ENCODE measurements at regions not wholly inside any gene's neighbourhood (a gene's known extent, or its start where the extent isn't known, plus 50 kb on each side); places are given as distances from the start of the nearest gene placed in this dataset.

DNA sequence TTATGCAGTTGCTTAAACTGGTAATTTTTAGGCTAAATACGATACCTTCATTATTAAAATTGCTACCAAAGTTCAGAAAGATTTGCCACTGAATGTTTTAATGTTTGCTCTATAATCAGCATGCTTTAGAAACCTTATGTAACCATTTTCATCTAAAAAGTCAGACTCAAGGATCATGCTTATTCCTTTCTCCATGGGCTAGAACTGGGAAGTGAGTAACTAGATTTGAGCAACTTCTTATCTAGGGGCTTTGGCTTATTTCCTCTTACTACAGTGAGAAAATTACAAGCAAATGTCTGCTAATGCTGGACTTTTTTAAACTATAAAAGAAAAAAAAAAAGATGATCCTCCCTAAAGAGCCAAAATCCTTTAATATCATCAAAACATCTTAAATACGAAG is 215.9 kb downstream of the CRPPA start:
- DNase-seq (ENCODE audit: low spot score) = no peak
- Mint-ChIP-seq H3K4me1 (ENCODE audit: low read depth) (peaks cover 5% of the 10 kb centered on the region), H3K27me3 (ENCODE audit: low read depth) (no peaks in the 10 kb centered on the region), H3K36me3 (ENCODE audit: low read depth) (no peaks in the 10 kb centered on the region), H3K27ac (ENCODE audit: unreplicated experiment) (no peak overlapping the region), H3K4me3 (ENCODE audit: unreplicated experiment) (no peak overlapping the region), H3K9me3 (ENCODE audit: low read depth) (no peaks in the 10 kb centered on the region)
- TF ChIP-seq, protein P1, sequence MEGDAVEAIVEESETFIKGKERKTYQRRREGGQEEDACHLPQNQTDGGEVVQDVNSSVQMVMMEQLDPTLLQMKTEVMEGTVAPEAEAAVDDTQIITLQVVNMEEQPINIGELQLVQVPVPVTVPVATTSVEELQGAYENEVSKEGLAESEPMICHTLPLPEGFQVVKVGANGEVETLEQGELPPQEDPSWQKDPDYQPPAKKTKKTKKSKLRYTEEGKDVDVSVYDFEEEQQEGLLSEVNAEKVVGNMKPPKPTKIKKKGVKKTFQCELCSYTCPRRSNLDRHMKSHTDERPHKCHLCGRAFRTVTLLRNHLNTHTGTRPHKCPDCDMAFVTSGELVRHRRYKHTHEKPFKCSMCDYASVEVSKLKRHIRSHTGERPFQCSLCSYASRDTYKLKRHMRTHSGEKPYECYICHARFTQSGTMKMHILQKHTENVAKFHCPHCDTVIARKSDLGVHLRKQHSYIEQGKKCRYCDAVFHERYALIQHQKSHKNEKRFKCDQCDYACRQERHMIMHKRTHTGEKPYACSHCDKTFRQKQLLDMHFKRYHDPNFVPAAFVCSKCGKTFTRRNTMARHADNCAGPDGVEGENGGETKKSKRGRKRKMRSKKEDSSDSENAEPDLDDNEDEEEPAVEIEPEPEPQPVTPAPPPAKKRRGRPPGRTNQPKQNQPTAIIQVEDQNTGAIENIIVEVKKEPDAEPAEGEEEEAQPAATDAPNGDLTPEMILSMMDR (IDR thresholded peaks at IDR 0.05) = no peak

DNA sequence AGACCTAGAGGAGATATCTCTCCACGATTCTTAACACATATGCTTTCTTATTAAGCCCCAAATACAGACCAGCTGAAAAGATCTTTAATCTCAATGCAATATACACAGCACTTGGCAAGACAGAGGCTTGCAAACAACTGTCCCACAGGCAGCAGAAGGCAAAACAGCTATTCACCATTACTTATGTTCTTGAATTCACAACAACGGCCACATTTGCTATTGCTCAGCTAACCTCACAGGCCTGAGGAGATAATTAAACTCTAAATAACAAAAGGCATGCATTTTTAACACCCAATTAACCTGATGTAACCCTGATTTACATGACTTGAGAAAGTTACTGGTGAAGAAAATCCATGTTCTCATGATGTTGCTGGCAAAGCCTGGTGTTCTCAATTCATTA is 216.4 kb downstream of the CRPPA start:
- Mint-ChIP-seq H3K27me3 (ENCODE audit: low read depth) (no peaks in the 10 kb centered on the region), H3K36me3 (ENCODE audit: low read depth) (no peaks in the 10 kb centered on the region), H3K4me1 (ENCODE audit: low read depth) (peaks cover 5% of the 10 kb centered on the region), H3K9me3 (ENCODE audit: low read depth) (no peaks in the 10 kb centered on the region), H3K4me3 (ENCODE audit: unreplicated experiment) (no peak overlapping the region), H3K27ac (ENCODE audit: unreplicated experiment) (no peak overlapping the region)
- TF ChIP-seq, protein P1 (IDR thresholded peaks at IDR 0.05) = no peak
- DNase-seq (ENCODE audit: low spot score) = no peak

GRCh38 chr7:16203065-16203464 is 218.3 kb downstream of the CRPPA start:
- H3K27me3 Mint-ChIP-seq (ENCODE audit: low read depth) = no peaks in the 10 kb centered on the region
- H3K4me1 Mint-ChIP-seq (ENCODE audit: low read depth) = peaks cover 5% of the 10 kb centered on the region
- TF ChIP-seq, protein P1 (IDR thresholded peaks at IDR 0.05) = no peak
- no peak overlapping the region for H3K27ac Mint-ChIP-seq (ENCODE audit: unreplicated experiment)
- no peaks in the 10 kb centered on the region for H3K36me3 Mint-ChIP-seq (ENCODE audit: low read depth)
- no peak overlapping the region for H3K4me3 Mint-ChIP-seq (ENCODE audit: unreplicated experiment)
- no peak for DNase-seq (ENCODE audit: low spot score)
- H3K9me3 Mint-ChIP-seq (ENCODE audit: low read depth) = no peaks in the 10 kb centered on the region

- peaks cover 5% of the 10 kb centered on the region for H3K4me1 Mint-ChIP-seq (ENCODE audit: low read depth)
- no peaks in the 10 kb centered on the region for H3K27me3 Mint-ChIP-seq (ENCODE audit: low read depth)
- no peaks in the 10 kb centered on the region for H3K36me3 Mint-ChIP-seq (ENCODE audit: low read depth)
- H3K4me3 Mint-ChIP-seq (ENCODE audit: unreplicated experiment) = no peak overlapping the region
- no peaks in the 10 kb centered on the region for H3K9me3 Mint-ChIP-seq (ENCODE audit: low read depth)
- TF ChIP-seq, protein P1 (IDR thresholded peaks at IDR 0.05) = no peak
- no peak for DNase-seq (ENCODE audit: low spot score)
- no peak overlapping the region for H3K27ac Mint-ChIP-seq (ENCODE audit: unreplicated experiment)
Measured at GRCh38 chr7:16202303-16202702, 219.0 kb downstream of the CRPPA start.

DNA sequence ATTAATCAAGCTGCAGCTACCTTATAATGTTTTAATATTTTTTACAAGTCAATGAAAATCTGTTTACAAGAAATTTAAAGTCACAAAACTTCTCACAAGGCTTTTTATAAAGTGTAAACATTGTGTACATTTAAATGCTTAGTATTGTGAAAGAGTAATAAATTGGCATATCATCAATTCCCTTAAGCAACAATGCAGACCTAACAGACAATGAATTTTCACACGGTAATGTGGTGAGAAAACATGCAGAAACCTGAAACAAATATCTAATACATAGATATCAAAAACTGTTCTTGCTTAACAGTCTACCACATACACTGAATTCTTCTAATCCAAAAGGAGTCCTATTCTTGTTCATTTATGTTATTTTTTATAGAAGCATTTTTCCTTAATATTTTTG is 220.7 kb downstream of the CRPPA start:
- Mint-ChIP-seq H3K4me1 (ENCODE audit: low read depth) (peaks cover 5% of the 10 kb centered on the region), H3K27ac (ENCODE audit: unreplicated experiment) (no peak overlapping the region), H3K27me3 (ENCODE audit: low read depth) (no peaks in the 10 kb centered on the region), H3K9me3 (ENCODE audit: low read depth) (no peaks in the 10 kb centered on the region), H3K36me3 (ENCODE audit: low read depth) (no peaks in the 10 kb centered on the region), H3K4me3 (ENCODE audit: unreplicated experiment) (no peak overlapping the region)
- TF ChIP-seq, protein P1 (IDR thresholded peaks at IDR 0.05) = no peak
- no peak for DNase-seq (ENCODE audit: low spot score)

Data from chondrocyte (in vitro differentiated cells).